Left forelimb (tissue), 1 donor: ENCODE measurements at regions not wholly inside any gene's neighbourhood (a gene's known extent, or its start where the extent isn't known, plus 50 kb on each side); places are given as distances from the start of the nearest gene placed in this dataset.

Experiments
- DNase-seq: peaks from one replicate; pipeline ENCODE4 v3.0.0-alpha.2; 2018; ENCODE audit warnings: low spot score

GRCh38 chr7:130912862-130913638, 179.0 kb upstream of the KLF14 start:
- no peak for DNase-seq

GRCh38 chr7:130913639-130914553, 179.9 kb upstream of the KLF14 start:
- DNase-seq, result no peak

GRCh38 chr7:130914554-130915294, 180.7 kb upstream of the KLF14 start:
- DNase-seq, result no peak

GRCh38 chr7:130917669-130918128, 183.7 kb upstream of the KLF14 start:
- DNase-seq, result no peak

GRCh38 chr7:130918129-130919052, 184.4 kb upstream of the KLF14 start:
- DNase-seq, result no peak

GRCh38 chr7:130919316-130920103, 185.5 kb upstream of the KLF14 start:
- DNase-seq, result no peak

- no peak for DNase-seq
Observed at GRCh38 chr7:130920122-130920521, 186.1 kb upstream of the KLF14 start.

- no peak for DNase-seq
Observed at GRCh38 chr7:130921391-130922180, 187.6 kb upstream of the KLF14 start.

- DNase-seq, result no peak
Observed at GRCh38 chr7:130922206-130923112, 188.5 kb upstream of the KLF14 start.

- DNase-seq, result no peak
Observed at GRCh38 chr7:130923365-130923764, 189.4 kb upstream of the KLF14 start.

- DNase-seq, result no peak
Observed at GRCh38 chr7:130923930-130924329, 189.9 kb upstream of the KLF14 start.

GRCh38 chr7:130925136-130925794, 191.3 kb upstream of the KLF14 start:
- no peak for DNase-seq

GRCh38 chr7:130926001-130926691, 192.1 kb upstream of the KLF14 start:
- DNase-seq, result no peak

- DNase-seq, result no peak
Observed at GRCh38 chr7:130927062-130927461, 193.1 kb upstream of the KLF14 start.

- no peak for DNase-seq
Observed at GRCh38 chr7:130927564-130927963, 193.6 kb upstream of the KLF14 start.

- DNase-seq, result no peak
Observed at GRCh38 chr7:130929896-130930659, 196.1 kb upstream of the KLF14 start.
